ENCODE measurements at regions not wholly inside any gene's neighbourhood (a gene's known extent, or its start where the extent isn't known, plus 50 kb on each side); places are given as distances from the start of the nearest gene placed in this dataset.
"Not testable (repeated sequence)": the region's sequence is repeated elsewhere in the genome, so short reads cannot be mapped to it uniquely, and the experiment has no call there.

DNA sequence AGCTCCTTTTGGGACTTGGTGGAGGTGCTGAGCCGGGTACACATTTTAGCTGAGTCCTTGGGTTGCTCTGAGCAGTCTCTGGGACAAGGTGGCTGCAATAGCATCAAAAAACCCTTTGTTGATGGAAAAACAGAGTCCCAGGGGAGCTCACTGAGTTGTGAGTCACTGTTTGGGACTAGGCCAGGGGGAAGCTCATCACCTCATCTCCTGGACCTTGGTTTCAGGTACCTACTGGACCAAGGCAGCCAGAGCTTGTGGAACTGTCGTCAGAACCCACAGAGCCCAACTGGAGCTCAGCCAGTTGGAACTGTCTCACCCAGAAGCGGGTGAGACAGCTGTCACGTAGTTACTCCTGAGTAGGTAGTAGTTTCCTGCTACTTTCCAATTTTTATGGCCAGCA, 146.7 kb downstream of the HLX start:
- H3K9me3 Mint-ChIP-seq = no peaks in the 10 kb centered on the region
- H3K4me1 Mint-ChIP-seq (ENCODE audit: low read depth) = no peaks in the 10 kb centered on the region
- no peaks in the 10 kb centered on the region for H3K36me3 Mint-ChIP-seq (ENCODE audit: insufficient read depth)
- no peak for ATAC-seq
- H3K4me3 Mint-ChIP-seq = no peak overlapping the region
- peaks cover 1% of the 10 kb centered on the region for H3K27me3 Mint-ChIP-seq (ENCODE audit: low read depth)
- DNase-seq = no peak

DNA sequence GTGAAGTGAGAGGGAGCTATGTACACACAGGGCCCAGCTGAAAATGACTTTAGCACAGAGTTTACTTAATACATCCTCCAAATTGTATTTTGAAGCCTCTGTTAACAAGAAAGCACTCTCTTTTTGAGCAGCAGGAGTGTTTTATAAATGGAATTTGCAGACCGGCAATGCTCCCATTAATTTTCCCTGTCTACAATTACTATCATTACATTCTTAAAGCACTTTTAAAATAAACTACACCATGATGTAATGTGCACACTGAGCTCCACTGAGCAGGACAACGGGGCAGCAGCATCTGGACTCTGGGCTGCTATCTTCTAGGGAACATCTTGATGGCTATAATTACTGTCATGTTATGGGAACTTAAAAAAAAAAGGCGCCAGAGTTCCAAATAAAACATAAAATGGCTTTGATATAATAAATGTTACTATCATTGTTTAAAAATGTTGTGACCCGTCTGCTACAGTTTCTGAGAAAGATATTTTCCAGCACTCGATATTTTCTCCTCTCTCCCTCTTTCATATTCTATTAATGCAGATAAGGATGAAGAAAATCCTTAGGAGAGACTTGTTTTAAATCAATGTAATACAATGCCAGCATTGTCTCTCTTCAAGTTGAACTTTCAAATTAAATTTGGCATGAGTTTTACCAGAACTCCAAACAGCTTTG, 150.9 kb downstream of the HLX start:
- H3K36me3 Mint-ChIP-seq (ENCODE audit: insufficient read depth) = no peaks in the 10 kb centered on the region
- H3K4me1 Mint-ChIP-seq (ENCODE audit: low read depth) = no peaks in the 10 kb centered on the region
- no peak overlapping the region for H3K4me3 Mint-ChIP-seq
- H3K27me3 Mint-ChIP-seq (ENCODE audit: low read depth) = no peaks in the 10 kb centered on the region
- DNase-seq (no peak), ATAC-seq (no peak)
- H3K9me3 Mint-ChIP-seq = no peaks in the 10 kb centered on the region

DNA sequence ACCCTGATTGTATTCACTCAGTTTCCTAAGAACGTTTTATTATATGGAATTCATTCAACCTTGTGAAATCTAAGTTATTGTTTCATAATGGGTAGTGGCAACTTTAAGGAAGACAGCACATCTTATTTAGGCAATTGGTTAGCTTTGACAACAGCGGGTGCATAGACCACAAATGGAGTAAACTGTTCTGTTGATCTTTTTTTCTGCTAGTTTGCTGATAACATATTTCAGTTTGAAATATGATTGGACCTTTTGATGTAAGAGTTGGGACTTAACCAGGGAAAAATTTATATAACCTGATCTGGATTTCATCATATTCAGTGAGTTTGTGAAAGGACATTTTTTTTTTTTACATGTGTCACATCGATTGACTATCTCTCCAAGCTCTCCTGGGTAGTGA, 151.7 kb downstream of the HLX start:
- Mint-ChIP-seq H3K27me3 (ENCODE audit: low read depth) (no peaks in the 10 kb centered on the region), H3K4me1 (ENCODE audit: low read depth) (no peaks in the 10 kb centered on the region), H3K9me3 (no peaks in the 10 kb centered on the region), H3K4me3 (no peak overlapping the region), H3K36me3 (ENCODE audit: insufficient read depth) (no peaks in the 10 kb centered on the region)
- DNase-seq = no peak
- ATAC-seq = no peak

DNA sequence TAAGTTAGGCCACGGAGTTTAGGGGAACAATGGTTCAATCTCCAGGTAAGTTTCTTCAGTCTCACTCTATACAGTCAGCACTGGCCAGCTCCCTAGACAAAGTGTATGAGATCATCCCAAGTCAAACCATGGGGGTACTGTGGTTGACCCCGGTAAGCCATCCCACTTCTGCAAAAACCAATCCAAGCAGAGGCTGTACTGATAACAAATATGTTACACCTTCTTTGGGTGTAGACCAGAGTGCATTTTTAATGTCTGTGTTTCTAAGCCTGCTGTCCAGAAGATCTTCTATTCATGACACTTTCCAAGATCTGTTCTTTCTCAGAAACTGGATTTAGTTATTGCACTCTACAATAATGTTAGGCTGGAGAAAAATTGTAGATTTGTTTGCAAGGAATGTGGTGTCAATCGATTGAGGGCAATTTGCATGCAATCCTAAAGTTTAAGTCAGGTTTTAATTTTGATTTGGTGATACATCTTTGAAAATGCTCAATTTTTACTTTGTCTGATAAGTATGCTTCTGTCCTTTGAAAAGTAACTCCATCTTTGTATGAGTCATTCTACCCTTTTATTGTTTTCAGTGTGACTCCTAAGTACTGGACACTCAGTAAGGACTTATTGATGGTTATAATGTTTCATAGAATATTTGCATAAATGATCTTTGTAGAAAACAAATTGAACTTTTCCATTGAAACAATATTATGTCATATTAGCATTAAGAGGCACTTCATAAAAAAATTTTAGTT, 152.4 kb downstream of the HLX start:
- Mint-ChIP-seq H3K4me3 (no peak overlapping the region), H3K27me3 (ENCODE audit: low read depth) (no peaks in the 10 kb centered on the region), H3K9me3 (no peaks in the 10 kb centered on the region), H3K4me1 (ENCODE audit: low read depth) (no peaks in the 10 kb centered on the region), H3K36me3 (ENCODE audit: insufficient read depth) (no peaks in the 10 kb centered on the region)
- DNase-seq (no peak), ATAC-seq (no peak)

DNA sequence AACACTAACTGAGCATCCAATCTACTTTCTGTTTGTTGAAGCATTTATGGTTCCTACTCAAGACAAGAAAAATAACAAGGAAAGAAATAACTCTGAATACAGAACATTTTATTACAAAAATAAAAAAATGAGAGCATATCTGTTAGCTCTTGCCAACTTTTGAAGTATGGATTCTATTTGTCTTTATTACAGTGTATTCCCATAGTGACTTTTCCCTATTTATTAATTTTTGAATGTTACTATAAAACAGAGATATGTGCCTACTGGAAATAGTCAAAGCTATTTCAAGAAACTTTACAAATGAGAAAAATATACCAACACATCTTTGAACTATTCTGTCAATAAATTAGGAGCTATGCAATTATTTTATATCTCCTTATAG, 153.0 kb downstream of the HLX start:
- ATAC-seq (no peak), DNase-seq (no peak)
- no peaks in the 10 kb centered on the region for H3K27me3 Mint-ChIP-seq (ENCODE audit: low read depth)
- no peaks in the 10 kb centered on the region for H3K4me1 Mint-ChIP-seq (ENCODE audit: low read depth)
- H3K4me3 Mint-ChIP-seq = no peak overlapping the region
- no peaks in the 10 kb centered on the region for H3K36me3 Mint-ChIP-seq (ENCODE audit: insufficient read depth)
- no peaks in the 10 kb centered on the region for H3K9me3 Mint-ChIP-seq

DNA sequence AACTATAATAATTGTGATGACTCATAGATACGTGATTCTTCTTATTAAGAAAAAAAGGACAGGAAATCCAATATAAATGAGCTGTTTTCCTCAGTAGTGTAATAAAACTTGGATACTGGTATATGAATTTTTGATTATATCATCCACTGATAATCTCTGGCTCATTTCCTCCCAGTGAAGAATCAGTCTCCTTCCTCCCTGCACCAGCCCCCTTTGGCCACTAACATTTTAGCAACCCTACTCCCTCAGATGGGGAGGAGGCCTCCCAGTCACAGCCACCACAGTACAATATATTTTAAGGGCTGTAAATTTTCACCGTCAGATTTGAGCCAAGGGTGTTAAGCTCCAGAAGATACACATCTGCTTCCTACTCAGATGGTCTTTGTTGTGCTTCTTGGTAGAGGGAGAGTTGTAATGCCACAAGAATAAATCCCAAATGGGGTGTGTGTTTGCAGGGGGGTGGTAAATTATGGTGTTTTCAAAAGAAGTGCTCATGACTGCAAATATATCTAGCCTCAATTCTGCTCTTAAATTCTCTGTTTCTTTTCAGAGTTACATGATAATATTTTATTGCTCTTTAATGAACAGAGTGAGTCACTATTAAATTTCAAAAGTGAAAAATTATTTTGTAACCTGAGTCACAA, 153.5 kb downstream of the HLX start:
- no peaks in the 10 kb centered on the region for H3K9me3 Mint-ChIP-seq
- DNase-seq (no peak), ATAC-seq (no peak)
- H3K4me1 Mint-ChIP-seq (ENCODE audit: low read depth) = no peaks in the 10 kb centered on the region
- no peaks in the 10 kb centered on the region for H3K27me3 Mint-ChIP-seq (ENCODE audit: low read depth)
- no peaks in the 10 kb centered on the region for H3K36me3 Mint-ChIP-seq (ENCODE audit: insufficient read depth)
- no peak overlapping the region for H3K4me3 Mint-ChIP-seq

DNA sequence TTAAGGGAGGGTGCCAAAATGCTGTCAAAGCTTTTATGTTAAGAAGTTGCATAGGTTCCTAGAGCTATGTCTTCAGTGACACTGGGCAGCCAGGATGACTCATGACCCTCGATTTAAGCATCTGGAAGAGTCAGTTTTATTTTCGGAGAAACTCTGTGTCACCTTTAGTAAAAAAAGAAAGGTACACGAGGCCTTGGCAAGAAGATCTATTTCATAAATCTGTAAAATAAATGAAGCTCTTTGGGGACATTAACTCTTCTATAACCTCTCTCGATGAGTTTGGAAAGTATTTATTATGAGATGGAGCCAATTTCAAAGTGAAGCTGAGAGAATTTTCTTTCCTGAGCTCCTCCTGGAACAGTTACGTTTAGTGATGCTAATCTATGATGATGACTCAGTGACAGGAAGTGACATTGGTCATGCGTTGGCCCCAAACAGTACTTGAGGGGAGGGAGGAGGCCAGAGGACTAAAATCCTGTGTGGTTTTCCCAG, 156.5 kb downstream of the HLX start:
- DNase-seq (no peak), ATAC-seq (no peak)
- H3K9me3 Mint-ChIP-seq = no peaks in the 10 kb centered on the region
- no peaks in the 10 kb centered on the region for H3K36me3 Mint-ChIP-seq (ENCODE audit: insufficient read depth)
- no peaks in the 10 kb centered on the region for H3K4me1 Mint-ChIP-seq (ENCODE audit: low read depth)
- no peak overlapping the region for H3K4me3 Mint-ChIP-seq
- no peaks in the 10 kb centered on the region for H3K27me3 Mint-ChIP-seq (ENCODE audit: low read depth)

DNA sequence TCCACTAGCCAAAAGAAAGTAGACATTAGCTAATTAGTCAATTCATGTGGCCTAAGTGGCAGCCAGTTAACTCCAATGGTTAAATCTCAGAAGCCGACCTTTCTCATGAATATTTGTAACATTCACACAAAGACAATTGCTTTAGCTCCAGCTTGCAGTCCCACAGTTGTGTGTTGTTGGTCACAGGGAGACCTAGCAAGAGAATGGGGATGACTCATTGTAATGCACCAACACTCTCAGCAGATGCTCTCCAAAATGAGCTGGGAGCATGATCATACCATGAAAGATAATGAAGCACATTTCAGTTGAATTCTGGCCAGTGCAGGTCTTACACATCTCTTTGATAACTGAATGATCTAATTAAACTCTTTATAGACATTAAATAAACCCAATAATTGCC, 160.4 kb downstream of the HLX start:
- H3K27me3 Mint-ChIP-seq (ENCODE audit: low read depth) = no peaks in the 10 kb centered on the region
- no peaks in the 10 kb centered on the region for H3K9me3 Mint-ChIP-seq

GRCh38 chr1:221040101-221040500, 160.9 kb downstream of the HLX start:
- no peak for ATAC-seq
- H3K4me3 Mint-ChIP-seq = no peak overlapping the region

More for the DNA sequence above, 160.4 kb downstream of the HLX start:
- Mint-ChIP-seq H3K4me1 (ENCODE audit: low read depth) (no peaks in the 10 kb centered on the region), H3K36me3 (ENCODE audit: insufficient read depth) (no peaks in the 10 kb centered on the region), H3K4me3 (no peak overlapping the region)
- ATAC-seq (no peak), DNase-seq (no peak)

DNA sequence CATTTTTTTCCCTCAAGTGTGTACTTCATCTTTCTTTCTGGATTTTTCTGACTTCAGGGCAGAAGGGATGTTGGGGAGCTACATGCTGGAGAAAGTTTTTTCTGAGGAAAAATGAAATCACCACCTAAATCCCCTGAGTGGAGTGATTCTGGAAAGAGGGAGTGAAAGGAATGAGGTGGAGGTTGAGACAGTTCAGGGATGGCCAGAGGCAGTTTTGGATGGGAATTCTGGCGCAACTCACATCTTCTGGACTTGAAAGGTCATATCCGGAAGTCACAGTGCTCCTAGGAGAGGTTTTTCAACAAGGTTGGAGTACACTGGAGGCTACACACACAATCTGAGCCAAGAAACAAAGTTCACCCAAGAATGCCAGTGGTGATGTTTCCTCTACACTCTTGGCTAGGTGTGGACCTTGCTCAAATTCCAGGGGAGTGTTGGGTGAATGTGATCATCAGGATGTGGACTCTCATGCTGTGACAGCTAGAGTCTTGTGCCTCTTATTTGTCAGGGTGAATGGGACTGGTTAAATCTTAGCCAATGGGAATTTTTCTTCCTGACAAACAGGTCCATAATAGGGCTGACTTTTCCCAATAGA, 161.5 kb downstream of the HLX start:
- Mint-ChIP-seq H3K36me3 (ENCODE audit: insufficient read depth) (no peaks in the 10 kb centered on the region), H3K27me3 (ENCODE audit: low read depth) (no peaks in the 10 kb centered on the region), H3K4me3 (no peak overlapping the region), H3K9me3 (no peaks in the 10 kb centered on the region), H3K4me1 (ENCODE audit: low read depth) (no peaks in the 10 kb centered on the region)
- ATAC-seq (no peak), DNase-seq (no peak)

More at GRCh38 chr1:221040101-221040500, 160.9 kb downstream of the HLX start:
- Mint-ChIP-seq H3K36me3 (ENCODE audit: insufficient read depth) (no peaks in the 10 kb centered on the region), H3K27me3 (ENCODE audit: low read depth) (no peaks in the 10 kb centered on the region), H3K9me3 (no peaks in the 10 kb centered on the region), H3K4me1 (ENCODE audit: low read depth) (no peaks in the 10 kb centered on the region)
- DNase-seq = no peak

- Mint-ChIP-seq H3K9me3 (no peaks in the 10 kb centered on the region), H3K4me1 (ENCODE audit: low read depth) (peaks cover 1% of the 10 kb centered on the region), H3K4me3 (no peak overlapping the region), H3K27me3 (ENCODE audit: low read depth) (no peaks in the 10 kb centered on the region), H3K36me3 (ENCODE audit: insufficient read depth) (no peaks in the 10 kb centered on the region)
- DNase-seq (no peak), ATAC-seq (no peak)
Measured at GRCh38 chr1:221044538-221044937, 165.3 kb downstream of the HLX start.

GRCh38 chr1:221045151-221045550, 165.9 kb downstream of the HLX start:
- Mint-ChIP-seq H3K27me3 (ENCODE audit: low read depth) (no peaks in the 10 kb centered on the region), H3K36me3 (ENCODE audit: insufficient read depth) (no peaks in the 10 kb centered on the region), H3K4me3 (no peak overlapping the region), H3K9me3 (peaks cover 3% of the 10 kb centered on the region), H3K4me1 (ENCODE audit: low read depth) (peaks cover 1% of the 10 kb centered on the region)
- ATAC-seq = no peak
- DNase-seq = no peak

- ATAC-seq = no peak
- no peak overlapping the region for H3K4me3 Mint-ChIP-seq
Measured at GRCh38 chr1:221045842-221046831, 166.9 kb downstream of the HLX start.

DNA sequence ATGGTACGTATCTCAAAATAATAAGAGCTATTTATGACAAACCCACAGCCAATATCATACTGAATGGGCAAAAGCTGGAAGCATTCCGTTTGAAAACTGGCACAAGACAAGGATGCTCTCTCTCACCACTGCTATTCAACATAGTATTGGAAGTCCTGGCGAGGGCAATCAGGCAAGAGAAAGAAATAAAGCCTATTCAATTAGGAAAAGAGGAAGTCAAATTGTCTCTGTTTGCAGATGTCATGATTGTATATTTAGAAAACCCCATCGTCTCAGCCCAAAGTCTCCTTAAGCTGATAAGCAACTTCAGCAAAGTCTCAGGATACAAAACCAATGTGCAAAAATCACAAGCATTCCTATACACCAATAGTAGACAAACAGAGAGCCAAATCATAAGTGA, 172.1 kb downstream of the HLX start:
- H3K9me3 Mint-ChIP-seq = peaks cover 12% of the 10 kb centered on the region
- not testable (repeated sequence) for ATAC-seq; H3K4me1 Mint-ChIP-seq (ENCODE audit: low read depth); H3K4me3 Mint-ChIP-seq; DNase-seq; H3K27me3 Mint-ChIP-seq (ENCODE audit: low read depth); H3K36me3 Mint-ChIP-seq (ENCODE audit: insufficient read depth)

More at GRCh38 chr1:221045842-221046831, 166.9 kb downstream of the HLX start:
- DNase-seq = no peak
- H3K36me3 Mint-ChIP-seq (ENCODE audit: insufficient read depth) = no peaks in the 10 kb centered on the region
- peaks cover 1% of the 10 kb centered on the region for H3K4me1 Mint-ChIP-seq (ENCODE audit: low read depth)
- peaks cover 8% of the 10 kb centered on the region for H3K9me3 Mint-ChIP-seq
- no peaks in the 10 kb centered on the region for H3K27me3 Mint-ChIP-seq (ENCODE audit: low read depth)
